SK-N-SH treated with all-trans-retinoic acid at 6 μM for 48 hours (cell line): ENCODE measurements at regions not wholly inside any gene's neighbourhood (a gene's known extent, or its start where the extent isn't known, plus 50 kb on each side); places are given as distances from the start of the nearest gene placed in this dataset.

ENCODE experiments used
- SNAI2 ChIP-seq: fragments of 250-450 bp; sonication (Bioruptor Pico); IDR thresholded peaks from 2 replicates; pipeline ENCODE4 v1.5.0; 2020; ENCODE audit warnings: mild to moderate bottlenecking, moderate library complexity
- TCF4 ChIP-seq: fragments of 250-450 bp; sonication (Bioruptor Pico); IDR thresholded peaks from 2 replicates; pipeline ENCODE4 v1.8.0; 2021; ENCODE audit warnings: mild to moderate bottlenecking, moderate library complexity, borderline replicate concordance

- TF ChIP-seq TCF4 (CRISPR knock-in tag) (no peak), SNAI2 (CRISPR knock-in tag) (no peak)
Measured at GRCh38 chr18:41266616-41267015, 688.4 kb upstream of the PIK3C3 start.
